ENCODE measurements at regions not wholly inside any gene's neighbourhood (a gene's known extent, or its start where the extent isn't known, plus 50 kb on each side); places are given as distances from the start of the nearest gene placed in this dataset.

DNA sequence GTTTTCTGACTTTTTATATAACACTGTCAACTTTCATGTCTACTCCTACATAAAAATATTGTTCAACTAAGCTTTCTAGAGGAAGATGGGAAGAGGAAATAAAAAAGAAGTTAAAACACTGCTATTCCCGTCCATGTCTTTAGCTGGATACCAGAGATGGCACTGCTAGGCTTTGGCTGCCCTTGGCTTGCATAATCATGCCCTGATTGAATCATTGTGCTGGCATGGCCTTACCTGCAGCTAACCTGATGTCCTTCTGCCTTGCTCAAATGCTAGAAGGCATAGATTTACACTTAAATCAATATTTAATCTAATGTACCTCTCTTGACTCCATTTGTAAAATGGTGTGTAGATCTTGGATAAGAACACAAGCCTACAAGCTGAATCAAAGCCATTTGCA lies 539.7 kb upstream of the IL12A start:
- TF ChIP-seq, protein P1, sequence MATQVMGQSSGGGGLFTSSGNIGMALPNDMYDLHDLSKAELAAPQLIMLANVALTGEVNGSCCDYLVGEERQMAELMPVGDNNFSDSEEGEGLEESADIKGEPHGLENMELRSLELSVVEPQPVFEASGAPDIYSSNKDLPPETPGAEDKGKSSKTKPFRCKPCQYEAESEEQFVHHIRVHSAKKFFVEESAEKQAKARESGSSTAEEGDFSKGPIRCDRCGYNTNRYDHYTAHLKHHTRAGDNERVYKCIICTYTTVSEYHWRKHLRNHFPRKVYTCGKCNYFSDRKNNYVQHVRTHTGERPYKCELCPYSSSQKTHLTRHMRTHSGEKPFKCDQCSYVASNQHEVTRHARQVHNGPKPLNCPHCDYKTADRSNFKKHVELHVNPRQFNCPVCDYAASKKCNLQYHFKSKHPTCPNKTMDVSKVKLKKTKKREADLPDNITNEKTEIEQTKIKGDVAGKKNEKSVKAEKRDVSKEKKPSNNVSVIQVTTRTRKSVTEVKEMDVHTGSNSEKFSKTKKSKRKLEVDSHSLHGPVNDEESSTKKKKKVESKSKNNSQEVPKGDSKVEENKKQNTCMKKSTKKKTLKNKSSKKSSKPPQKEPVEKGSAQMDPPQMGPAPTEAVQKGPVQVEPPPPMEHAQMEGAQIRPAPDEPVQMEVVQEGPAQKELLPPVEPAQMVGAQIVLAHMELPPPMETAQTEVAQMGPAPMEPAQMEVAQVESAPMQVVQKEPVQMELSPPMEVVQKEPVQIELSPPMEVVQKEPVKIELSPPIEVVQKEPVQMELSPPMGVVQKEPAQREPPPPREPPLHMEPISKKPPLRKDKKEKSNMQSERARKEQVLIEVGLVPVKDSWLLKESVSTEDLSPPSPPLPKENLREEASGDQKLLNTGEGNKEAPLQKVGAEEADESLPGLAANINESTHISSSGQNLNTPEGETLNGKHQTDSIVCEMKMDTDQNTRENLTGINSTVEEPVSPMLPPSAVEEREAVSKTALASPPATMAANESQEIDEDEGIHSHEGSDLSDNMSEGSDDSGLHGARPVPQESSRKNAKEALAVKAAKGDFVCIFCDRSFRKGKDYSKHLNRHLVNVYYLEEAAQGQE (IDR thresholded peaks at IDR 0.05; ENCODE audit: unreplicated experiment) = no peak
- TF ChIP-seq EZH2 (IDR thresholded peaks at IDR 0.05; ENCODE audit: low read depth, unreplicated experiment) (no peak), POLR2AphosphoS5 (IDR thresholded peaks at IDR 0.05; ENCODE audit: low read depth) (no peak)
- TF ChIP-seq, protein P2, sequence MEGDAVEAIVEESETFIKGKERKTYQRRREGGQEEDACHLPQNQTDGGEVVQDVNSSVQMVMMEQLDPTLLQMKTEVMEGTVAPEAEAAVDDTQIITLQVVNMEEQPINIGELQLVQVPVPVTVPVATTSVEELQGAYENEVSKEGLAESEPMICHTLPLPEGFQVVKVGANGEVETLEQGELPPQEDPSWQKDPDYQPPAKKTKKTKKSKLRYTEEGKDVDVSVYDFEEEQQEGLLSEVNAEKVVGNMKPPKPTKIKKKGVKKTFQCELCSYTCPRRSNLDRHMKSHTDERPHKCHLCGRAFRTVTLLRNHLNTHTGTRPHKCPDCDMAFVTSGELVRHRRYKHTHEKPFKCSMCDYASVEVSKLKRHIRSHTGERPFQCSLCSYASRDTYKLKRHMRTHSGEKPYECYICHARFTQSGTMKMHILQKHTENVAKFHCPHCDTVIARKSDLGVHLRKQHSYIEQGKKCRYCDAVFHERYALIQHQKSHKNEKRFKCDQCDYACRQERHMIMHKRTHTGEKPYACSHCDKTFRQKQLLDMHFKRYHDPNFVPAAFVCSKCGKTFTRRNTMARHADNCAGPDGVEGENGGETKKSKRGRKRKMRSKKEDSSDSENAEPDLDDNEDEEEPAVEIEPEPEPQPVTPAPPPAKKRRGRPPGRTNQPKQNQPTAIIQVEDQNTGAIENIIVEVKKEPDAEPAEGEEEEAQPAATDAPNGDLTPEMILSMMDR (conservative IDR thresholded peaks at IDR 0.05; ENCODE audit: low read depth in 2 of 2) = no peak
